Spleen (tissue), 7 donors: ENCODE measurements at regions not wholly inside any gene's neighbourhood (a gene's known extent, or its start where the extent isn't known, plus 50 kb on each side); places are given as distances from the start of the nearest gene placed in this dataset.

Experiments used
- POLR2A ChIP-seq, 3 donors: fragments of 450-650 bp; IDR thresholded peaks; one replicate each; pipeline ENCODE4 v1.5.1; 2017; ENCODE audit warnings: antibody characterized with exemption in 3 of 3, mild to moderate bottlenecking in 1 of 3
- POLR2AphosphoS5 ChIP-seq, 3 donors: sonication (generic); formaldehyde crosslinking; IDR thresholded peaks; one replicate each; pipeline ENCODE4 v1.5.1; 2017; ENCODE audit warnings: antibody characterized with exemption in 3 of 3
- TF ChIP-seq, protein P1 (sequence below), 11 experiments: fragments of 200-600 bp in 7 of 11; fragments of 450-650 bp in 4 of 11; sonication (generic) in 4 of 11; IDR thresholded peaks in 8 of 11; conservative IDR thresholded peaks in 3 of 11; 1 replicate in 7 of 11; 2 replicates in 4 of 11; pipeline versions ENCODE4 v1.4.0 to v1.8.0; 2016 to 2021; ENCODE audit warnings: antibody characterized with exemption in 11 of 11, inconsistent platforms in 4 of 11, mild to moderate bottlenecking in 1 of 11
- donor health status: DM: no; HTN: no; CAD: no; lungs with moderate emphysema.
- donor health status: DM: no; HTN: no; CAD: no.
- donor health status: DM: no; HTN: no; CAD: no.

DNA sequence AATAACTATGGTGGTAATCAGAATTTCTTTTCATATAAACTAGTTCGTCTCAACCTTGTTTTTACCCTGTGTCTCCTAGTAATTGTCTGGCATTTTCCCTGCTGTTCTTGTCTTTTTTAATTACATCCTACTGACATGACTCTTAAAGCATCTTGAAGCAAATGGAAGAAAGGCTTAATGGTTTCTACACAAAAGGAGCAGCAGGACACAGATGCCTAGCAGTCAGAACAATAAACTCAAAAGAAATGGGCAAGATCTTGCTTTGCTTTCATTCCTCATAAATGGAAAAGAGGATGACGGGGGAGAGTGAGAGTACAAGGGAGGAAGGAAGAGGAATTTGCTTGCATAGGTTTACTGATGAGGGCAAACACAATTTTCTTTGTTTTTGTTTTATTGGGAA lies 293.2 kb upstream of the EMCN start:
- TF ChIP-seq, protein P1, sequence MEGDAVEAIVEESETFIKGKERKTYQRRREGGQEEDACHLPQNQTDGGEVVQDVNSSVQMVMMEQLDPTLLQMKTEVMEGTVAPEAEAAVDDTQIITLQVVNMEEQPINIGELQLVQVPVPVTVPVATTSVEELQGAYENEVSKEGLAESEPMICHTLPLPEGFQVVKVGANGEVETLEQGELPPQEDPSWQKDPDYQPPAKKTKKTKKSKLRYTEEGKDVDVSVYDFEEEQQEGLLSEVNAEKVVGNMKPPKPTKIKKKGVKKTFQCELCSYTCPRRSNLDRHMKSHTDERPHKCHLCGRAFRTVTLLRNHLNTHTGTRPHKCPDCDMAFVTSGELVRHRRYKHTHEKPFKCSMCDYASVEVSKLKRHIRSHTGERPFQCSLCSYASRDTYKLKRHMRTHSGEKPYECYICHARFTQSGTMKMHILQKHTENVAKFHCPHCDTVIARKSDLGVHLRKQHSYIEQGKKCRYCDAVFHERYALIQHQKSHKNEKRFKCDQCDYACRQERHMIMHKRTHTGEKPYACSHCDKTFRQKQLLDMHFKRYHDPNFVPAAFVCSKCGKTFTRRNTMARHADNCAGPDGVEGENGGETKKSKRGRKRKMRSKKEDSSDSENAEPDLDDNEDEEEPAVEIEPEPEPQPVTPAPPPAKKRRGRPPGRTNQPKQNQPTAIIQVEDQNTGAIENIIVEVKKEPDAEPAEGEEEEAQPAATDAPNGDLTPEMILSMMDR (IDR thresholded peaks at IDR 0.05 in 8 of 11, conservative IDR thresholded peaks at IDR 0.05 in 3 of 11) = no peak
- TF ChIP-seq POLR2A (IDR thresholded peaks at IDR 0.05) (no peak), POLR2AphosphoS5 (IDR thresholded peaks at IDR 0.05) (no peak)
